ENCODE measurements at regions not wholly inside any gene's neighbourhood (a gene's known extent, or its start where the extent isn't known, plus 50 kb on each side); places are given as distances from the start of the nearest gene placed in this dataset.
A peak's percentile ranks its signal among the peaks of the same experiment; 100 is the strongest.

DNA sequence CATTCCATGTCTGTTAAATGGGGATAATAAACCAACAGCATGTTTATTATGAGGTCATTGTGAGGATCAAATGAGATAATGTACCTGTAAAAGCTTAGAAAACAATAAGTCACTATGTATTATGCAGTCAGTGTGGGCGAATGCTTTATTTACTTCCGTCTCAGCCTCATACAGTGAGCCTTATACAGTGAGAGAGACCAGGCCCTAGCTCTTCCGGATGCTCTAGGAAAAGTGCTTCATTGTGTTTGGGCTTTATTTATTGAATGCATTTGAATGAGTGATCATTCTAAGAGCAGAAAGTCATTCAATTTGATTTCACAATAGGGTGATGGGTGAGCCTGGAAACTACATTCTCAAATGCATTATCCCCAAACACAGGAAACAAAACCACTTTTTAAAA lies 603.9 kb upstream of the FANCL start:
- Histone ChIP-seq H3K4me1 (no peaks in the 10 kb centered on the region), H3K4me3 (no peak overlapping the region), H3K36me3 (no peaks in the 10 kb centered on the region), H3K9me3 (no peaks in the 10 kb centered on the region), H3K27ac (no peak overlapping the region), H3K27me3 (no peaks in the 10 kb centered on the region)
- TF ChIP-seq, protein P1, sequence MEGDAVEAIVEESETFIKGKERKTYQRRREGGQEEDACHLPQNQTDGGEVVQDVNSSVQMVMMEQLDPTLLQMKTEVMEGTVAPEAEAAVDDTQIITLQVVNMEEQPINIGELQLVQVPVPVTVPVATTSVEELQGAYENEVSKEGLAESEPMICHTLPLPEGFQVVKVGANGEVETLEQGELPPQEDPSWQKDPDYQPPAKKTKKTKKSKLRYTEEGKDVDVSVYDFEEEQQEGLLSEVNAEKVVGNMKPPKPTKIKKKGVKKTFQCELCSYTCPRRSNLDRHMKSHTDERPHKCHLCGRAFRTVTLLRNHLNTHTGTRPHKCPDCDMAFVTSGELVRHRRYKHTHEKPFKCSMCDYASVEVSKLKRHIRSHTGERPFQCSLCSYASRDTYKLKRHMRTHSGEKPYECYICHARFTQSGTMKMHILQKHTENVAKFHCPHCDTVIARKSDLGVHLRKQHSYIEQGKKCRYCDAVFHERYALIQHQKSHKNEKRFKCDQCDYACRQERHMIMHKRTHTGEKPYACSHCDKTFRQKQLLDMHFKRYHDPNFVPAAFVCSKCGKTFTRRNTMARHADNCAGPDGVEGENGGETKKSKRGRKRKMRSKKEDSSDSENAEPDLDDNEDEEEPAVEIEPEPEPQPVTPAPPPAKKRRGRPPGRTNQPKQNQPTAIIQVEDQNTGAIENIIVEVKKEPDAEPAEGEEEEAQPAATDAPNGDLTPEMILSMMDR (IDR thresholded peaks at IDR 0.05) = no peak
- intact Hi-C loops (cut with DNase I) = loop anchor here in 1 of 10 donors (10.0 kb wide), 1 partner anchor 790 kb away; no protein-coding TSS in a partner anchor
- ATAC-seq = no peak
- no peak for DNase-seq
- 78 to 87% methylated on average over 3 of the region's 3 CpGs for WGBS, 2 donors

GRCh38 chr2:58842501-58843155 lies 601.5 kb upstream of the FANCL start:
- intact Hi-C loops (cut with DNase I) = loop anchor here in 1 of 10 donors (10.0 kb wide), 1 partner anchor 792 kb away; no protein-coding TSS in a partner anchor
- TF ChIP-seq, protein P1 (IDR thresholded peaks at IDR 0.05) = no peak
- ATAC-seq = no peak
- H3K27me3 ChIP-seq = no peaks in the 10 kb centered on the region
- DNase-seq = no peak
- H3K4me3 ChIP-seq = no peak overlapping the region
- 65 to 68% methylated on average over 5 of the region's 5 CpGs for WGBS, 2 donors
- H3K9me3 ChIP-seq = no peaks in the 10 kb centered on the region
- H3K36me3 ChIP-seq = no peaks in the 10 kb centered on the region
- no peaks in the 10 kb centered on the region for H3K4me1 ChIP-seq
- no peak overlapping the region for H3K27ac ChIP-seq

DNA sequence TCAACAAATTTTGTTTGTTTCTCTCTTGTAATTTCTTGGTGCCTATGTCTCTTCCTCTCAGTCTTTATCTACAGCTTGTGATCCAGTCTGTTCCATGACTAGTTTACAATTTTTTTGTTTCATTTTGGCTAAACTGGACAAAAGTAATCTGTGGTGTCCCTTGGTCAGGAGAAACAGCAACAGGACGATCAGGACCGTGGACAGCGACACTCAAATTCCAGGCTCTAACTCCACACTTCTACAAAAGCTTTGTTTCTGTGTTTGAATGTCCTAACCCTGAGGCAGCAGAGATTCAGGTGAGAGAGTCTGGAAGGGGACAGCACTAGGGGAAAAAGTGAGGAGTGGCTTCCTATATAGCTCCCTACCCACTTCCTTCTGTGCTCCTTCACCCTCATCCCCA lies 593.3 kb upstream of the FANCL start:
- no peaks in the 10 kb centered on the region for H3K36me3 ChIP-seq
- 7% methylated on average over 3 of the region's 3 CpGs for WGBS, 2 donors
- H3K27ac ChIP-seq = no peak overlapping the region
- TF ChIP-seq, protein P1 (IDR thresholded peaks at IDR 0.05) = no peak
- DNase-seq (peak; percentile 3 to 13), ATAC-seq (no peak)
- no peaks in the 10 kb centered on the region for H3K27me3 ChIP-seq
- intact Hi-C loops (cut with DNase I) = no loop called here
- H3K4me3 ChIP-seq = no peak overlapping the region
- H3K4me1 ChIP-seq = no peaks in the 10 kb centered on the region
- H3K9me3 ChIP-seq = peaks cover 0 to 23% (median 6%) of the 10 kb centered on the region in 11 donors

DNA sequence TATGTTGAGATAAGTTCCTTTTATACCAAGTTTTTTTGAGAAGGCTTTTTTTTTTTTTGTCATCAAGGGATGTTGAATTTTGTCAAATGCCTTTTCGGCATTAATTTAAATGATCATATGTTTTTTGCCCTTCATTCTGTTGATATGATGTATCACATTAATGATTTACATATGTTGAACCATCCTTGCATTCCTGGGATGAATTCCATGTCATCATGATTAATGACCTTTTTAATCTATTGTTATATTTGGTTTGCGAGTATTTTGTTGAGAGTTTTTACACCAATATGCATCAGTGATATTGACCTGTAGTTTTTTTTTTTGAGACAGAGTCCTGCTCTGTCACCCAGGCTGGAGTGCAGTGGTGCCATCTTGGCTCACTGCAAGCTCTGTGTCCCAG lies 585.7 kb upstream of the FANCL start:
- intact Hi-C loops (cut with DNase I) = no loop called here
- TF ChIP-seq, protein P1 (IDR thresholded peaks at IDR 0.05) = no peak
- 93 to 95% methylated on average over 2 of the region's 2 CpGs for WGBS, 2 donors
- Histone ChIP-seq H3K4me3 (no peak overlapping the region), H3K36me3 (no peaks in the 10 kb centered on the region), H3K27me3 (no peaks in the 10 kb centered on the region), H3K4me1 (no peaks in the 10 kb centered on the region), H3K9me3 (peaks cover 0 to 66% (median 34%) of the 10 kb centered on the region in 11 donors), H3K27ac (no peak overlapping the region)
- ATAC-seq (no peak), DNase-seq (no peak)

Measured in heart right ventricle (tissue), 16 donors.